SK-N-SH (cell line): ENCODE measurements at regions not wholly inside any gene's neighbourhood (a gene's known extent, or its start where the extent isn't known, plus 50 kb on each side); places are given as distances from the start of the nearest gene placed in this dataset.
"Not testable (repeated sequence)": the region's sequence is repeated elsewhere in the genome, so short reads cannot be mapped to it uniquely, and the experiment has no call there.

Source experiments
- CTCF ChIA-PET: fragments of 300-600, 350-600 bp; formaldehyde crosslinking; extraction: SDS; loops from one replicate; lab custom pipeline; 2021; lab: Yijun Ruan, JAX
- POLR2A ChIA-PET: fragments of 350-600 bp; sonication (Branson Sonifier 250); formaldehyde crosslinking; extraction: SDS; loops from one replicate; lab custom pipeline; 2020; ENCODE audit warnings: antibody characterized with exemption, inconsistent platforms; lab: Yijun Ruan, JAX
- DNase-seq: peaks from one replicate; pipeline ENCODE4 v3.0.0; 2012
- H2AFZ ChIP-seq: fragments of 200-600 bp; sonication (generic); 2 replicates; pipeline ENCODE4 v1.8.1; 2016; ENCODE audit warnings: antibody characterized with exemption, mild to moderate bottlenecking, low read depth
- H3F3A ChIP-seq: fragments of 200-600 bp; sonication (generic); replicated peaks from 2 replicates; pipeline ENCODE3; 2016; ENCODE audit warnings: antibody characterized with exemption, mild to moderate bottlenecking; ENCODE audit not compliant: insufficient read depth
- H3K27ac ChIP-seq, 2 experiments: fragments of 200-500 bp in 1 of 2; fragments of 200-600 bp in 1 of 2; sonication (Bioruptor generic) in 1 of 2; sonication (generic), shearing (Covaris generic) in 1 of 2; 2 replicates each; pipeline versions ENCODE4 v1.5.1 to v1.6.1; 2014 to 2016; ENCODE audit warnings: low read depth in 2 of 2, inconsistent platforms in 1 of 2, low read length in 1 of 2, mild to moderate bottlenecking in 1 of 2, mixed read lengths in 1 of 2
- H3K27me3 ChIP-seq: fragments of 200-600 bp; sonication (generic), shearing (Covaris generic); 2 replicates; pipeline ENCODE4 v1.6.1; 2016; ENCODE audit warnings: mixed run types; ENCODE audit not compliant: insufficient read depth
- H3K36me3 ChIP-seq, 2 experiments: fragments of 200-500 bp in 1 of 2; fragments of 200-600 bp in 1 of 2; sonication (Bioruptor generic) in 1 of 2; sonication (generic) in 1 of 2; replicated peaks in 1 of 2; 2 replicates each; pipeline versions ENCODE3 to v1.5.1; 2014 to 2016; ENCODE audit warnings: low read length in 1 of 2, mild to moderate bottlenecking in 1 of 2; ENCODE audit not compliant: insufficient read depth in 2 of 2, control insufficient read depth in 1 of 2
- H3K4me1 ChIP-seq, 2 experiments: fragments of 200-500 bp in 1 of 2; fragments of 200-600 bp in 1 of 2; sonication (Bioruptor generic) in 1 of 2; sonication (generic), shearing (Covaris generic) in 1 of 2; 2 replicates each; pipeline versions ENCODE4 v1.5.1 to v1.6.1; 2014 to 2016; ENCODE audit warnings: low read depth in 1 of 2, low read length in 1 of 2, mixed run types in 1 of 2; ENCODE audit not compliant: insufficient read depth in 2 of 2, control insufficient read depth in 1 of 2
- H3K4me2 ChIP-seq: fragments of 200-600 bp; sonication (generic), shearing (Covaris generic); 2 replicates; pipeline ENCODE4 v1.6.1; 2017; ENCODE audit warnings: mixed run types
- H3K4me3 ChIP-seq, 2 experiments: fragments of 200-500 bp in 1 of 2; fragments of 200-600 bp in 1 of 2; sonication (Bioruptor generic) in 1 of 2; sonication (generic), shearing (Covaris generic) in 1 of 2; 2 replicates each; pipeline versions ENCODE4 v1.5.1 to v1.8.1; 2014 to 2016; ENCODE audit warnings: low read depth in 2 of 2, inconsistent platforms in 1 of 2, low read length in 1 of 2, mild to moderate bottlenecking in 1 of 2, mixed read lengths in 1 of 2, moderate library complexity in 1 of 2
- H3K79me2 ChIP-seq: fragments of 200-600 bp; sonication (generic); 2 replicates; pipeline ENCODE4 v1.8.1; 2017; ENCODE audit warnings: mild to moderate bottlenecking; ENCODE audit not compliant: insufficient read depth
- H3K9ac ChIP-seq: fragments of 200-600 bp; sonication (generic); 2 replicates; pipeline ENCODE4 v1.6.1; 2017; ENCODE audit warnings: mixed run types
- H3K9me2 ChIP-seq: fragments of 200-600 bp; sonication (generic); 2 replicates; pipeline ENCODE4 v1.6.1; 2017; ENCODE audit warnings: mixed run types
- H3K9me3 ChIP-seq: fragments of 200-600 bp; sonication (generic); 2 replicates; pipeline ENCODE4 v1.6.1; 2017; ENCODE audit warnings: mixed run types, mild to moderate bottlenecking, moderate library complexity
- H4K20me1 ChIP-seq: fragments of 200-600 bp; sonication (generic); 2 replicates; pipeline ENCODE4 v1.6.1; 2017; ENCODE audit warnings: mild to moderate bottlenecking, mixed run types; ENCODE audit not compliant: insufficient read depth
- ELF1 ChIP-seq: IDR thresholded peaks from 2 replicates; pipeline ENCODE4 v1.4.0; 2012
- GABPA ChIP-seq: IDR thresholded peaks from 2 replicates; pipeline ENCODE4 v1.4.0; 2012; ENCODE audit warnings: low read depth, mild to moderate bottlenecking
- IRF3 ChIP-seq: fragments of 150-350 bp; IDR thresholded peaks from 2 replicates; pipeline ENCODE4 v1.6.1; 2016; ENCODE audit warnings: mild to moderate bottlenecking, low read depth, low read length
- JUND ChIP-seq: IDR thresholded peaks from 2 replicates; pipeline ENCODE4 v1.4.0; 2012
- MXI1 ChIP-seq: IDR thresholded peaks from 2 replicates; pipeline ENCODE4 v1.6.1; 2012; ENCODE audit warnings: mild to moderate bottlenecking, low read depth, low read length, improper control_type of control experiment
- NFIC ChIP-seq: IDR thresholded peaks from 2 replicates; pipeline ENCODE4 v1.4.0; 2012; ENCODE audit warnings: borderline replicate concordance
- NRF1 ChIP-seq: IDR thresholded peaks from 2 replicates; pipeline ENCODE4 v1.6.1; 2012; ENCODE audit warnings: low read depth, mild to moderate bottlenecking, low read length
- PBX3 ChIP-seq: IDR thresholded peaks from 2 replicates; pipeline ENCODE4; 2012
- RAD21 ChIP-seq: IDR thresholded peaks from 2 replicates; pipeline ENCODE4 v1.6.1; 2012; ENCODE audit warnings: mild to moderate bottlenecking, low read length
- RCOR1 ChIP-seq: fragments of 150-350 bp; IDR thresholded peaks from 2 replicates; pipeline ENCODE4 v1.6.1; 2017; ENCODE audit warnings: antibody characterized with exemption, low read length
- REST ChIP-seq: IDR thresholded peaks from 2 replicates; pipeline ENCODE4 v1.6.1; 2012; ENCODE audit warnings: mild to moderate bottlenecking, low read depth, low read length, moderate library complexity
- TAF1 ChIP-seq: IDR thresholded peaks from 2 replicates; pipeline ENCODE4 v1.6.1; 2012; ENCODE audit warnings: low read depth, mild to moderate bottlenecking, low read length, moderate library complexity, borderline replicate concordance
- TEAD4 ChIP-seq: IDR thresholded peaks from 2 replicates; pipeline ENCODE4 v1.4.0; 2012; ENCODE audit warnings: mild to moderate bottlenecking, borderline replicate concordance; ENCODE audit not compliant: insufficient read depth
- USF1 ChIP-seq: IDR thresholded peaks from 2 replicates; pipeline ENCODE4 v1.4.0; 2012; ENCODE audit warnings: low read depth, borderline replicate concordance
- USF2 ChIP-seq: fragments of 150-350 bp; IDR thresholded peaks from 2 replicates; pipeline ENCODE4 v1.6.1; 2017; ENCODE audit warnings: antibody characterized with exemption, low read length, low read depth, borderline replicate concordance
- WGBS: methylation state at CpG from one replicate; pipeline ENCODE4 v1.1.6; 2017; ENCODE audit warnings: low lambda C conversion rate; 5-methylcytosine and 5-hydroxymethylcytosine counted together

- Histone ChIP-seq H3K4me2 (no peak overlapping the region), H3F3A (no peaks in the 10 kb centered on the region), H3K27ac (no peak overlapping the region), H3K9me3 (no peaks in the 10 kb centered on the region), H2AFZ (no peak overlapping the region), H3K4me1 (no peaks in the 10 kb centered on the region), H4K20me1 (no peaks in the 10 kb centered on the region), H3K4me3 (no peak overlapping the region), H3K27me3 (no peaks in the 10 kb centered on the region), H3K9ac (no peak overlapping the region), H3K9me2 (no peaks in the 10 kb centered on the region), H3K79me2 (no peaks in the 10 kb centered on the region), H3K36me3 (no peaks in the 10 kb centered on the region)
- DNase-seq = no peak
- CTCF ChIA-PET = no interaction called here
- TF ChIP-seq NFIC (no peak), GABPA (no peak), JUND (no peak)
- POLR2A ChIA-PET = no interaction called here
Measured at GRCh38 chrX:98231003-98231402, 1347.3 kb downstream of the RPA4 start.

- 4% methylated on average over 3 of the region's 6 CpGs for WGBS
- DNase-seq, H3F3A ChIP-seq, H3K9me3 ChIP-seq, H3K27ac ChIP-seq, H3K9me2 ChIP-seq, H3K27me3 ChIP-seq, H3K4me2 ChIP-seq, H3K79me2 ChIP-seq, H3K4me1 ChIP-seq, H2AFZ ChIP-seq, POLR2A ChIA-PET, H3K36me3 ChIP-seq, H3K9ac ChIP-seq, H4K20me1 ChIP-seq, H3K4me3 ChIP-seq: not testable (repeated sequence)
- CTCF ChIA-PET = interaction anchor here (0.5 kb wide), 1 partner anchor 206 kb away, joined by 3 read pairs; no protein-coding TSS in a partner anchor
Measured at GRCh38 chrX:98240061-98240460, 1356.4 kb downstream of the RPA4 start.

- Histone ChIP-seq H3K9me3 (no peaks in the 10 kb centered on the region), H3K36me3 (no peaks in the 10 kb centered on the region), H3K9me2 (no peaks in the 10 kb centered on the region), H3K4me1 (no peaks in the 10 kb centered on the region), H3K4me3 (no peak overlapping the region), H3K9ac (no peak overlapping the region), H3K27ac (no peak overlapping the region), H3F3A (no peaks in the 10 kb centered on the region), H3K79me2 (no peaks in the 10 kb centered on the region), H3K27me3 (no peaks in the 10 kb centered on the region), H2AFZ (no peak overlapping the region), H3K4me2 (no peak overlapping the region), H4K20me1 (no peaks in the 10 kb centered on the region)
- TF ChIP-seq JUND (no peak), REST (no peak), ELF1 (no peak), MXI1 (no peak), USF2 (no peak), NRF1 (no peak), IRF3 (no peak), RAD21 (no peak), RCOR1 (no peak), TEAD4 (no peak), USF1 (no peak), TAF1 (no peak), PBX3 (no peak)
- no peak for DNase-seq
- ChIA-PET CTCF (no interaction called here), POLR2A (no interaction called here)
Measured at GRCh38 chrX:98263135-98263534, 1379.4 kb downstream of the RPA4 start.
